B cell (primary cell): ENCODE measurements at regions not wholly inside any gene's neighbourhood (a gene's known extent, or its start where the extent isn't known, plus 50 kb on each side); places are given as distances from the start of the nearest gene placed in this dataset.

Experiments used
- ATAC-seq: fragments of 200-7000 bp; cut with Tn5 transposase; one replicate; pipeline ENCODE4 v1.10.0; 2021; ENCODE audit warnings: low read depth, mild to moderate bottlenecking, moderate number of reproducible peaks, moderate library complexity
- CTCF ChIA-PET: fragments of 350-600 bp; sonication (Branson Sonifier 250); formaldehyde crosslinking; loops from one replicate; lab custom pipeline; 2021; ENCODE audit warnings: antibody characterized with exemption, inconsistent platforms; lab: Charles Lee
- POLR2A ChIA-PET: fragments of 350-600 bp; sonication (Branson Sonifier 250); formaldehyde crosslinking; loops from one replicate; lab custom pipeline; 2021; ENCODE audit warnings: antibody characterized with exemption; lab: Charles Lee
- DNase-seq: peaks from one replicate; pipeline ENCODE4 v3.0.0; 2013
- H2AFZ ChIP-seq: 2 replicates; pipeline ENCODE4 v1.6.1; 2012; ENCODE audit warnings: mild to moderate bottlenecking, low read depth, low read length; ENCODE audit not compliant: insufficient read depth, poor library complexity, severe bottlenecking
- H3K27ac ChIP-seq, 2 donors: 1 replicate in 1 of 2; 2 replicates in 1 of 2; pipeline ENCODE4 v1.5.1; 2012 to 2013; ENCODE audit warnings: low read length in 2 of 2, mild to moderate bottlenecking in 2 of 2, moderate library complexity in 1 of 2
- H3K27me3 ChIP-seq, 4 experiments: fragments of 200-600 bp in 1 of 4; sonication (generic) in 1 of 4; replicated peaks in 1 of 4; 1 replicate in 2 of 4; 2 replicates in 2 of 4; pipeline versions ENCODE4 v1.6.1 to v1.7.0; 2013 to 2016; ENCODE audit warnings: low read length in 3 of 4, mild to moderate bottlenecking in 2 of 4, mixed read lengths in 1 of 4, moderate library complexity in 1 of 4; ENCODE audit not compliant: insufficient read depth in 4 of 4, control insufficient read depth in 3 of 4; ENCODE audit errors: control extremely low read depth in 1 of 4
- H3K36me3 ChIP-seq, 2 experiments: replicated peaks in 1 of 2; 1 replicate in 1 of 2; 2 replicates in 1 of 2; pipeline versions ENCODE4 v1.6.1 to v1.7.1; 2013; ENCODE audit warnings: low read length in 1 of 2; ENCODE audit not compliant: insufficient read depth in 2 of 2, control insufficient read depth in 1 of 2; ENCODE audit errors: control extremely low read depth in 1 of 2, extremely low read depth in 1 of 2
- H3K4me1 ChIP-seq, 2 donors: fragments of 200-600 bp in 1 of 2; sonication (generic) in 1 of 2; 1 replicate in 1 of 2; 2 replicates in 1 of 2; pipeline versions ENCODE4 v1.5.1 to v1.6.1; 2013 to 2017; ENCODE audit warnings: low read length in 2 of 2; ENCODE audit not compliant: control insufficient read depth in 2 of 2, insufficient read depth in 2 of 2
- H3K4me2 ChIP-seq: replicated peaks from 2 replicates; pipeline ENCODE3; 2012; ENCODE audit warnings: mild to moderate bottlenecking, low read depth, low read length; ENCODE audit not compliant: poor library complexity, severe bottlenecking
- H3K4me3 ChIP-seq, 5 experiments: fragments of 200-600 bp in 1 of 5; sonication (generic) in 1 of 5; 1 replicate in 3 of 5; 2 replicates in 2 of 5; pipeline versions ENCODE4 v1.5.1 to v1.7.0; 2011 to 2016; ENCODE audit warnings: low read length in 4 of 5, mild to moderate bottlenecking in 4 of 5, low read depth in 2 of 5, control low read depth in 1 of 5, moderate library complexity in 1 of 5; ENCODE audit not compliant: insufficient read depth in 1 of 5; ENCODE audit errors: control extremely low read depth in 1 of 5, extremely low read depth in 1 of 5
- H3K79me2 ChIP-seq: fragments of 200-600 bp; sonication (generic); one replicate; pipeline ENCODE4 v1.6.0; 2016; ENCODE audit warnings: low read length; ENCODE audit not compliant: control insufficient read depth, insufficient read depth
- H3K9ac ChIP-seq: fragments of 200-600 bp; sonication (generic); 2 replicates; pipeline ENCODE4 v1.6.1; 2017; ENCODE audit warnings: mild to moderate bottlenecking, low read length, moderate library complexity
- H3K9me3 ChIP-seq, 3 donors: one replicate each; pipeline versions ENCODE4 v1.6.1 to v1.7.1; 2013; ENCODE audit warnings: low read length in 2 of 3; ENCODE audit not compliant: control insufficient read depth in 2 of 3, insufficient read depth in 1 of 3; ENCODE audit errors: control extremely low read depth in 1 of 3
- H4K20me1 ChIP-seq: 2 replicates; pipeline ENCODE4 v1.6.0; 2012; ENCODE audit warnings: mild to moderate bottlenecking, low read length; ENCODE audit not compliant: insufficient read depth, control insufficient read depth, poor library complexity, severe bottlenecking
- H3K27ac Mint-ChIP-seq: one replicate; pipeline ENCODE4 v1.8.0; 2021; ENCODE audit warnings: mixed read lengths
- H3K27me3 Mint-ChIP-seq: one replicate; pipeline ENCODE4 v1.8.0; 2021; ENCODE audit warnings: mixed read lengths
- H3K4me1 Mint-ChIP-seq: one replicate; pipeline ENCODE4 v1.8.0; 2021; ENCODE audit warnings: mixed read lengths
- H3K4me3 Mint-ChIP-seq: one replicate; pipeline ENCODE4 v1.8.0; 2021; ENCODE audit warnings: mixed read lengths
- H3K9me3 Mint-ChIP-seq: one replicate; pipeline ENCODE4 v1.8.0; 2022; ENCODE audit warnings: mixed read lengths; ENCODE audit not compliant: insufficient read depth
- EZH2 ChIP-seq: IDR thresholded peaks from 2 replicates; pipeline ENCODE4 v1.6.1; 2012; ENCODE audit warnings: borderline replicate concordance, low read depth, mild to moderate bottlenecking, moderate library complexity, low read length; ENCODE audit not compliant: insufficient read depth, poor library complexity, severe bottlenecking
- WGBS: methylation state at CpG from one replicate; pipeline ENCODE4 v1.1.5; 2013; ENCODE audit warnings: missing lambda C conversion rate; ENCODE audit not compliant: insufficient coverage; 5-methylcytosine and 5-hydroxymethylcytosine counted together
- intact Hi-C: fragments of 100-400 bp; cut with micrococcal nuclease; formaldehyde crosslinking; loops from one replicate; pipeline ENCODE4 v1.10.0; 2022
- TF ChIP-seq, protein P1 (sequence below): fragments of 200-600 bp; IDR thresholded peaks from one replicate; pipeline ENCODE4 v1.8.0; 2022; ENCODE audit warnings: antibody characterized with exemption, mild to moderate bottlenecking

DNA sequence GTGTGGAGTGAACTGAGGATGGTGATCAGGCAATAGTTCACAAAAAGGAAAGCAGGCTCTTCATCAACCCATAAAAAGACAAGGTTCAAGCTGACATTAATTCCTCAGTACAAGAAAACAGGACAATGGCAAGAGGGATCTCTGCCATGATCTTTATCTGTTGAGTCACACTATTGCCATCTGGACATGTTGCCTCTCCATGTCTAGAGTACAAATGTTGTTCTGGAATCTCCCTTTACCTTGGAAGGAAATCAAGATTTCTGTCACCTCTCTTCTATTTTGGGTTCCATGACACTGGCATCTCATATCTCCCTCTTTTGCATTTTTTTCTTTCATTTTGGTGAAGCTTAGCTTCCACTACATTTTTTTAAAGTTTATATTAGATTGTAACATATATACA, 329.1 kb downstream of the USP25 start:
- no peaks in the 10 kb centered on the region for H3K36me3 ChIP-seq
- intact Hi-C loops = no loop called here
- no peak overlapping the region for H3K4me3 Mint-ChIP-seq

DNA sequence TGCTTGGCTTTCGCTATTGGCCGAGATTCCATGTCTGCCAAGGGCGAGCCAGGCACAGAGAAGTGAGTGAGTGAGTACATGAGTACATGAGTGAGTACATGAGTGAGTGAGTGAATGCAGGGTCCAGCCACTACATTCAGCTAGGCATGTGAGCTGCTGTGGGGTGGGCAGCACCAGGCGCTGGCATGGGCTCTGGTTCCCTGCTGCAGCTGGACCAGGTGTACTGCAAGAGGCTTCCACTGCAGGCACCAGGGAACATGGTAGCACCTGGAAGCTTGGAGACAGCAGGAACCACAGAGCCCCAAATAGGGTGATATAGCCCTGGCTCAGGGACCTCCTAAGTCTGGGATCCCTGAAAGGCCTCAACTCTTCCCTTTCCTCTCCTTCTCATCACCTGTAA, 330.2 kb downstream of the USP25 start:
- no peaks in the 10 kb centered on the region for H3K27me3 ChIP-seq
- ChIA-PET CTCF (no interaction called here), POLR2A (no interaction called here)

More for the DNA sequence above, 329.1 kb downstream of the USP25 start:
- ATAC-seq (no peak), DNase-seq (no peak)
- Histone ChIP-seq H3K4me2 (no peak overlapping the region), H3K4me1 (no peaks in the 10 kb centered on the region), H3K27me3 (no peaks in the 10 kb centered on the region), H3K4me3 (no peak overlapping the region), H3K79me2 (no peaks in the 10 kb centered on the region), H3K9me3 (peaks cover 0 to 18% (median 0%) of the 10 kb centered on the region in 3 donors), H2AFZ (no peak overlapping the region), H3K27ac (no peak overlapping the region), H4K20me1 (no peaks in the 10 kb centered on the region), H3K9ac (no peak overlapping the region)
- POLR2A ChIA-PET = no interaction called here
- H3K27me3 Mint-ChIP-seq = no peaks in the 10 kb centered on the region
- TF ChIP-seq EZH2 = no peak
- TF ChIP-seq, protein P1, sequence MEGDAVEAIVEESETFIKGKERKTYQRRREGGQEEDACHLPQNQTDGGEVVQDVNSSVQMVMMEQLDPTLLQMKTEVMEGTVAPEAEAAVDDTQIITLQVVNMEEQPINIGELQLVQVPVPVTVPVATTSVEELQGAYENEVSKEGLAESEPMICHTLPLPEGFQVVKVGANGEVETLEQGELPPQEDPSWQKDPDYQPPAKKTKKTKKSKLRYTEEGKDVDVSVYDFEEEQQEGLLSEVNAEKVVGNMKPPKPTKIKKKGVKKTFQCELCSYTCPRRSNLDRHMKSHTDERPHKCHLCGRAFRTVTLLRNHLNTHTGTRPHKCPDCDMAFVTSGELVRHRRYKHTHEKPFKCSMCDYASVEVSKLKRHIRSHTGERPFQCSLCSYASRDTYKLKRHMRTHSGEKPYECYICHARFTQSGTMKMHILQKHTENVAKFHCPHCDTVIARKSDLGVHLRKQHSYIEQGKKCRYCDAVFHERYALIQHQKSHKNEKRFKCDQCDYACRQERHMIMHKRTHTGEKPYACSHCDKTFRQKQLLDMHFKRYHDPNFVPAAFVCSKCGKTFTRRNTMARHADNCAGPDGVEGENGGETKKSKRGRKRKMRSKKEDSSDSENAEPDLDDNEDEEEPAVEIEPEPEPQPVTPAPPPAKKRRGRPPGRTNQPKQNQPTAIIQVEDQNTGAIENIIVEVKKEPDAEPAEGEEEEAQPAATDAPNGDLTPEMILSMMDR = no peak
- no peak overlapping the region for H3K27ac Mint-ChIP-seq
- CTCF ChIA-PET = no interaction called here
- H3K4me1 Mint-ChIP-seq = no peaks in the 10 kb centered on the region
- H3K9me3 Mint-ChIP-seq = peaks cover 5% of the 10 kb centered on the region

More for the DNA sequence above, 330.2 kb downstream of the USP25 start:
- Histone ChIP-seq H3K36me3 (no peaks in the 10 kb centered on the region), H3K79me2 (no peaks in the 10 kb centered on the region), H4K20me1 (no peaks in the 10 kb centered on the region), H2AFZ (no peak overlapping the region), H3K4me1 (no peaks in the 10 kb centered on the region), H3K4me2 (no peak overlapping the region), H3K9me3 (peaks cover 0 to 18% (median 0%) of the 10 kb centered on the region in 3 donors), H3K9ac (no peak overlapping the region), H3K27ac (no peak overlapping the region), H3K4me3 (no peak overlapping the region)
- no peak for DNase-seq
- ATAC-seq = no peak
- Mint-ChIP-seq H3K4me1 (no peaks in the 10 kb centered on the region), H3K9me3 (peaks cover 5% of the 10 kb centered on the region), H3K4me3 (no peak overlapping the region), H3K27ac (no peak overlapping the region), H3K27me3 (no peaks in the 10 kb centered on the region)
- TF ChIP-seq, protein P1 = no peak
- intact Hi-C loops = no loop called here
- WGBS = 95% methylated on average over 4 of the region's 4 CpGs
